NCI-H1417 (cell line): ENCODE measurements at regions not wholly inside any gene's neighbourhood (a gene's known extent, or its start where the extent isn't known, plus 50 kb on each side); places are given as distances from the start of the nearest gene placed in this dataset.
A peak's percentile ranks its signal among the peaks of the same experiment; 100 is the strongest.

Source experiments
- DNase-seq, 3 experiments: peaks; one replicate each; lab custom pipeline; 2025; lab: John Stamatoyannopoulos, UW

GRCh38 chr3:23052620-23053019, 150.5 kb upstream of the UBE2E2 start:
- no peak for DNase-seq

DNA sequence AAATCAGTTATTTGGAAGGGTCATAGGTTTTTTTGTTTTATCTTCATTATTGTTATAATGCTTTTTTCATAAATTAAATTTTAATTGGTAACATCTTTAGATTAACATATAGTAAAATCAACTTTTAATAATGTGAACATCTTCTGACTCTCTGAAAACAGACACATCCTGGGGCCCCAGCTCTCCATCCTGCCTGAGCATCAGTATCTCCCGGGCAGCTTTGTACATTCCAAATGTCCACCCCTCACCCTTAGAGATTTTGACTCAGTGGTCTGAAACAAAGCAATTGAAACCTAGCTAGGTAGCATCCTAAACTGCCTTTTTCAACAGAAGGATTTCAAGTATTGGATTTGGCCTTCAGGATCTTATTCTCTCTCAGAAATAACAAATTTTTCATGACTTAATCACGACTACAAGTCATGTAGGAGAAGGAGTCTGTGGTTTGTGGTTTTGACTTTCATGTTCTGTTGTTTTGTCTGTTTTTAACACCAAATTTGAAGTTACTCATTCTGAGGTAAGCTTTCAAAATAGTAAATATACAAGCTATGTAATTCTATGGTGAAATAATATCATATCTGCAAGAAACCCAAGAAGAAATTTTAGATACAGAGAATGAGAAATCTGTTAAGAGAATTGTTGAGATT, 147.3 kb upstream of the UBE2E2 start:
- no peak for DNase-seq

DNA sequence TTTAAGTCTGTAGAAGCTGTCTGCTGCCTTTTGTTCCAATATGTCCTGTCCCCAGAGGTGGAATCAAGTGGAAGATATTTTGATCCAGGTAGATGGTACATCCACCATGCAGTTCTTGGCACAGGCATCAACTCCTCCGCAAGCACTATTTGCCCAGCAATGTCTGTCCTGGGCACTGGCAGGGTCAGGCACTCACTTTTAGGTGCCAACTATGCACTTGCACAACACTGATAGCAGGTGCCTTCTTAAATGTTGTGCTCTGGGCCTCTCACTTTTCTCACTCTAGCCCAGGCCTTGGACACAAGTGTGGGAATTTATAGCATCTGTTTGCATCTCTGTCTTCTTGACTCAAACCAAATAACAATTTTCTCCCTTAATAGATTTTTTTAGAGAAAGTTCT, 140.5 kb upstream of the UBE2E2 start:
- no peak for DNase-seq

DNA sequence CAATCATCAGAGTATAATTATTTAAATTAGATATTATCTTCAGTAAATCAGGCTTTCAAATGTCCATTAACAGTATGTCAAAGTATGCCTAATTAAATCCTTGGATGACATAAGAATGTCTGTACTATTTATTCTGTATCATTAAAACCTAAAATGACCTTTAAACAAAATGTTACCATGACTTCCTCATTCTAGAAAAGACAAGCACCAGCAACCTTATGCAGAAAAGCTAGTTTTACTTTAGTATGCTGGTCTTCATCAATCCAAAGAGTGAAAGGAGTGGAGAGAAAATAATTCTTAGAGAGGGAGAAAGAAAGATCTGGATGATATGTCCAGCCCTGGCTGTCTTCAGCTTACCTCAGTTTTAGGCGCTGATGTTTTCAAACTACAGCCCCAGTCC, 140.1 kb upstream of the UBE2E2 start:
- DNase-seq: no peak

GRCh38 chr3:23067116-23067515, 136.0 kb upstream of the UBE2E2 start:
- no peak for DNase-seq

GRCh38 chr3:23068016-23068728, 135.0 kb upstream of the UBE2E2 start:
- no peak for DNase-seq

GRCh38 chr3:23071296-23071695, 131.8 kb upstream of the UBE2E2 start:
- DNase-seq: no peak

- no peak for DNase-seq
Measured at GRCh38 chr3:23071758-23072157, 131.4 kb upstream of the UBE2E2 start.

- no peak for DNase-seq
Measured at GRCh38 chr3:23072693-23073092, 130.4 kb upstream of the UBE2E2 start.

DNA sequence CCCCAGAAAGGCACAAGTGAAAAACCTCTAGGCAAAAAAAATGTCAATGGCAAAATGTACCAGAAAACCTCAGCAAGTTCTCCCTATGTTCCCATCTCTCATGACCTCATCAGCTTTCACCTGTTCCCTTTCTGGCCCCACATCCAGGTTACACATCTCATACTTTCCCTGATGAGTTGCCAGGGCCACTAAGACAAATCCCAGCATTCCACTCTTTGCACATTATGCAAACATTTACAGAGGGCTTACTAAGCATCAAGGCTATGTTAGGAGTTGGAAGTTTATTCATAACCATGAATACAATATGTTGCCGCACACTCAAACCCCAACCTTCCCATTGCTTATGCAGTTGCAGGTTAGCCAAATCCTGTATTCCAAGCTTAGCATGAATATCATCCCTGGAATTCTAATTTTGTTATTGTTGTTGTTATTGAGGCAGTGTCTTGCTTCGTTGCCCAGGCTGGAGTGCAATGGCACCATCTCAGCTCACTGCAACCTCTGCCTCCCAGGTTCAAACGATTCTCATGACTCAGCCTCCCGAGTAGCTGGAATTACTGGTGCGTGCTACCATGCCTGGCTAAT, 129.3 kb upstream of the UBE2E2 start:
- DNase-seq: no peak

GRCh38 chr3:23075496-23075895, 127.6 kb upstream of the UBE2E2 start:
- no peak for DNase-seq

GRCh38 chr3:23076437-23076836, 126.7 kb upstream of the UBE2E2 start:
- no peak for DNase-seq

DNA sequence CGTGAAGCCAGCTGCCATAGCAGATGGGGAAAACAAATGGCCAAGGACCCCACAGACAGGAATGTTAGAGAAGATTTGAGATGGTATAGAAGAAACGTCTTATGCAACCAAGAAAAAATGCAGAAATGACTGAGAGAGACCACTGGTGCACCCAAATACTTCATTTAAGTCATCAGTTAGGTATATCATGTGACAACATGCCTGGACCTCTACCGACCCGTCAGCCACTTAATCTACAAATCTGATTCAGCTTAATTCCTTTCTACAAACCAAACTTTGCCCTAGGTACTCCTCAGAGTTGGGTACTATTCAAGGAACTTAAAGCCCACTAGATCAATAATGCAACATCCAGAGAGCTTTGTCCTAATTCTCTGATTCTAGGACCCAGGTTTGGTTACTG, 126.0 kb upstream of the UBE2E2 start:
- DNase-seq: no peak

GRCh38 chr3:23078735-23079134, 124.4 kb upstream of the UBE2E2 start:
- no peak for DNase-seq

DNA sequence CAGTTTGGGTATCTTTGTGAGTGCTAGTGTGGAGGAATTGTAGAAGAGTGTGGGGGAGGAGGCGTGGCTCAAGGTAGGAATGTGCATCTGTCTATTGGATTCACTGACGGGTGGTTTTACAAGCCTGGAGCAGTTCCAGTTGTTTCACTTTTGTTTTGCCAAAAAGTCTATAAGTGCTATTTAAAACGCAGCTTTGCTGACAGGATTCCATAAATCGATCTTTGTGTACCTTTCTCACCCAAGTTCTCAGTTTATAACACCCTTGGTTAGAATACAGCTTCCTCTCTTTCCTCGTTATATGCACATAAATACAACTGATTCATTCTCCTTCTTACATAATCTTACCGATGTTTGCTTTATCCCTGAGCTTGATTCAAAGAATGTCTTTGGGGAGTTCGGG, 123.2 kb upstream of the UBE2E2 start:
- DNase-seq: no peak

GRCh38 chr3:23083701-23084100, 119.4 kb upstream of the UBE2E2 start:
- no peak for DNase-seq

DNA sequence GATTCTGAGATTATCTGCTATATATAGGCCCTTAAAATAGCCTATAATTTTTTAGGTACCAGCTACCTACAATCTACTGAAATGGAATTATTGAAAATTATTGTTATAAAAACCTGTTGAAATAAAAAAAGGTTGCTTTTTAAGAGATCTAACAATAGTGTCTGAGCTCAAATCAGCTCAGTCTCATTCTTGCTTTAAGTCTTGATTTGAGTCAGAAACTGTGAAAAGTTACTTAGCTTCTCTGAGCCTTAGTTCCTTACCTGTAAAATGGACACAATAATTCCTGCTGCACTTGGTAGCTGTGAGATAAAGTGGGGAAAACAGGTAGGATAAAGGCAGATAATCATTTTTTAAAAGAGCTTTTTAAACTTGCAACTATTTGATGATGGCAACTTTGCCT, 118.8 kb upstream of the UBE2E2 start:
- DNase-seq: no peak

DNA sequence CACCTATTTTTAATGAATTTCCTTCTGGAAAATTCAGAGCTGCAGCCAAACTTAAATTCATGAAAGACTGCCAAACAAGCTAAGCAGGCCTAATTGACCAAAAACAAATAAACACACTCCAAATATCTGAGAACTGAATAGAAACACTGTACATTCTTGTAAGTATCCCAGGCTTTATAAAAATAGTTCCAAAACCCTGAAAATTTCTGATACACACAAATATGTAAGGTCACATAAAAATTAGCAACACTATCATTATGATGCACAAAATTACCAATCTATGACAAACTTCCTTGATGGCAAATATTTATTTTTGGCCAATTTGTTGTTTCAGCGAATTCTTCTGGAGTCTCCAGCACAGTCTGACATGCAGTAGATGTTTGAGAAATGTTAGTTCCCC, 117.9 kb upstream of the UBE2E2 start:
- no peak for DNase-seq

DNA sequence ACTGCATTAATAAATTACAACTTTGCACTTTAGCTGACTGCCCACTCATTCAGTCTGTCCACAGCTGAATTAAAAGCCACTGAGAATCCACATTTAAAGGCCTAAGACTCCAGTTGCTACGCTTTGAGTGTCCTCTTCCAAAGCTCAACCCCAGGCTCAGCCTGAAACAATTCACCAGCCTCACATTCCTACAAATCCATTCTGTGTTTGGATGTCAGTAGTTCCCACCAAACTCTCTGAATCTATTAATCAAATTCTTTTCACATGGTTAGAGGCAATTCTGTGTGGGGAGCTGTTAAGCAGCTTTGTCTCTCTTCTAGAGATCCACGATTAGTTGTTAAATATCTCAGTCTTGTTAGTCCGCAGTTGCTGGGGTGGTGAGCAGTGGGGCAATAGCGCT, 116.8 kb upstream of the UBE2E2 start:
- DNase-seq: no peak

- no peak for DNase-seq
Measured at GRCh38 chr3:23086831-23087230, 116.3 kb upstream of the UBE2E2 start.

DNA sequence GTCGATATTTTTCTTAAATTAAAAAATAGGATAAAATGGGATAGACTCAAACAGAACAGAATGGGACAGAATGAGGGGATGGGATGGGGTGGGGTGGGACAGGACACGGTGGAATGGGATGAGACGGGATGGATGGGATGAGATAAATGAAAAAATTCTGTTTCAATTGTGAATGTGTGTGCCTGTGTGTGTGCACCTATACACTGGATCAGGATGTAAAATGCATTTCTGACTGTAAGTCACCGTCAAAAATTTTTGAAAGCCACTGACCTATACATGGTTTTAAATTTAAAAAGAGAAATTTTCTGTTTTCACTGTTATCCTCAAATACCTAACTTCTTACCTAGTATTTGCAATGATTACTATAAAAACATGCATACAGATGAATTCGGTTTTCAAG, 108.7 kb upstream of the UBE2E2 start:
- DNase-seq: no peak

- DNase-seq: peak in 1 of 3 experiments; percentile 60
Measured at GRCh38 chr3:23094890-23095462, 108.2 kb upstream of the UBE2E2 start.

GRCh38 chr3:23096041-23096440, 107.1 kb upstream of the UBE2E2 start:
- no peak for DNase-seq
